OCI-LY1 (cell line): ENCODE measurements at regions not wholly inside any gene's neighbourhood (a gene's known extent, or its start where the extent isn't known, plus 50 kb on each side); places are given as distances from the start of the nearest gene placed in this dataset.

Experiments
- H2AFZ ChIP-seq: fragments of 200-600 bp; sonication (generic), shearing (Covaris generic); 2 replicates; pipeline ENCODE4 v1.6.0; 2014; ENCODE audit warnings: antibody characterized with exemption, mild to moderate bottlenecking, low read length
- H3F3A ChIP-seq: fragments of 200-600 bp; sonication (generic), shearing (Covaris generic); 2 replicates; pipeline ENCODE4 v1.6.0; 2014; ENCODE audit warnings: mild to moderate bottlenecking, antibody characterized with exemption, low read length, moderate library complexity; ENCODE audit not compliant: insufficient read depth
- H3K27ac ChIP-seq: fragments of 200-600 bp; sonication (generic); 2 replicates; pipeline ENCODE4 v1.5.1; 2014; ENCODE audit warnings: low read length, mixed run types, mild to moderate bottlenecking, low read depth; ENCODE audit not compliant: poor library complexity, severe bottlenecking
- H3K27me3 ChIP-seq: fragments of 200-600 bp; sonication (generic); 2 replicates; pipeline ENCODE4 v1.6.0; 2014; ENCODE audit warnings: antibody characterized with exemption, mild to moderate bottlenecking, low read length, moderate library complexity; ENCODE audit not compliant: insufficient read depth
- H3K36me3 ChIP-seq: fragments of 200-600 bp; sonication (generic); 2 replicates; pipeline ENCODE4 v1.6.1; 2014; ENCODE audit warnings: mild to moderate bottlenecking, antibody characterized with exemption, low read length, moderate library complexity, mixed read lengths; ENCODE audit not compliant: insufficient read depth
- H3K4me1 ChIP-seq: fragments of 200-600 bp; sonication (generic); 2 replicates; pipeline ENCODE4 v1.5.1; 2014; ENCODE audit warnings: mild to moderate bottlenecking, low read length, moderate library complexity; ENCODE audit not compliant: insufficient read depth, severe bottlenecking
- H3K4me2 ChIP-seq: fragments of 200-600 bp; sonication (generic), shearing (Covaris generic); 2 replicates; pipeline ENCODE4 v1.6.1; 2014; ENCODE audit warnings: low read length
- H3K4me3 ChIP-seq: fragments of 200-600 bp; sonication (generic); 2 replicates; pipeline ENCODE4 v1.5.1; 2014; ENCODE audit warnings: low read length, low read depth, mild to moderate bottlenecking, mixed read lengths; ENCODE audit not compliant: poor library complexity, severe bottlenecking
- H3K79me2 ChIP-seq: fragments of 200-600 bp; shearing (Covaris generic); 2 replicates; pipeline ENCODE4 v1.6.1; 2016; ENCODE audit warnings: mixed run types, low read length, mixed read lengths; ENCODE audit not compliant: insufficient read depth
- H3K9ac ChIP-seq: fragments of 200-600 bp; sonication (generic), shearing (Covaris generic); 2 replicates; pipeline ENCODE4 v1.6.1; 2014; ENCODE audit warnings: mild to moderate bottlenecking, low read length, mixed read lengths
- H3K9me2 ChIP-seq: fragments of 200-600 bp; sonication (generic), shearing (Covaris generic); 2 replicates; pipeline ENCODE4 v1.6.1; 2014; ENCODE audit warnings: low read depth, mild to moderate bottlenecking, low read length, mixed read lengths
- H3K9me3 ChIP-seq: fragments of 200-600 bp; shearing (Covaris generic); 2 replicates; pipeline ENCODE4 v1.6.1; 2014; ENCODE audit warnings: low read length, mixed read lengths
- H4K20me1 ChIP-seq: fragments of 200-600 bp; sonication (generic), shearing (Covaris generic); 2 replicates; pipeline ENCODE4 v1.6.0; 2016; ENCODE audit warnings: mild to moderate bottlenecking, low read length; ENCODE audit not compliant: insufficient read depth
- CTCF ChIP-seq: fragments of 200-600 bp; sonication (generic), shearing (Covaris generic); IDR thresholded peaks from 2 replicates; pipeline ENCODE4 v1.5.1; 2017; ENCODE audit warnings: mild to moderate bottlenecking, antibody characterized with exemption, low read length, moderate library complexity, mixed read lengths
- EZH2 ChIP-seq: fragments of 200-600 bp; sonication (generic), shearing (Covaris generic); IDR thresholded peaks from 2 replicates; pipeline ENCODE4 v1.8.0; 2017; ENCODE audit warnings: borderline replicate concordance, mixed run types, mild to moderate bottlenecking, antibody characterized with exemption, low read length, moderate library complexity, mixed read lengths

GRCh38 chr21:22343721-22344120, 1345.5 kb downstream of the NCAM2 start:
- Histone ChIP-seq H4K20me1 (no peaks in the 10 kb centered on the region), H3K4me2 (no peak overlapping the region), H3K79me2 (no peaks in the 10 kb centered on the region), H2AFZ (no peak overlapping the region), H3K4me3 (no peak overlapping the region), H3F3A (no peaks in the 10 kb centered on the region), H3K9me3 (peaks cover 8% of the 10 kb centered on the region; the same call in 1 of the 2 replicates), H3K9ac (no peak overlapping the region), H3K9me2 (no peaks in the 10 kb centered on the region), H3K36me3 (no peaks in the 10 kb centered on the region), H3K27ac (no peak overlapping the region), H3K4me1 (peaks cover 13% of the 10 kb centered on the region), H3K27me3 (no peaks in the 10 kb centered on the region)
- TF ChIP-seq EZH2 (no peak), CTCF (no peak)

GRCh38 chr21:22345624-22346023, 1347.4 kb downstream of the NCAM2 start:
- no peak overlapping the region for H3K4me3 ChIP-seq
- H3K9me2 ChIP-seq, result no peaks in the 10 kb centered on the region
- H3K36me3 ChIP-seq, result no peaks in the 10 kb centered on the region
- H3K27me3 ChIP-seq, result no peaks in the 10 kb centered on the region
- H3K9ac ChIP-seq, result no peak overlapping the region
- TF ChIP-seq EZH2, result no peak
- TF ChIP-seq CTCF, result no peak
- H3K4me2 ChIP-seq, result no peak overlapping the region
- no peaks in the 10 kb centered on the region for H3F3A ChIP-seq
- H4K20me1 ChIP-seq, result no peaks in the 10 kb centered on the region
- no peak overlapping the region for H2AFZ ChIP-seq
- no peaks in the 10 kb centered on the region for H3K79me2 ChIP-seq
- H3K4me1 ChIP-seq, result peaks cover 13% of the 10 kb centered on the region
- 0 out of 2 replicates have a peak, but pooled peaks cover 7% of the 10 kb centered on the region for H3K9me3 ChIP-seq
- H3K27ac ChIP-seq, result no peak overlapping the region

GRCh38 chr21:22346576-22346975, 1348.4 kb downstream of the NCAM2 start:
- H3K4me2 ChIP-seq, result no peak overlapping the region
- no peak overlapping the region for H3K9ac ChIP-seq
- H3K9me2 ChIP-seq, result no peaks in the 10 kb centered on the region
- H4K20me1 ChIP-seq, result no peaks in the 10 kb centered on the region
- peaks cover 13% of the 10 kb centered on the region for H3K4me1 ChIP-seq
- no peaks in the 10 kb centered on the region for H3K27me3 ChIP-seq
- TF ChIP-seq CTCF (no peak), EZH2 (no peak)
- no peak overlapping the region for H3K4me3 ChIP-seq
- H3K36me3 ChIP-seq, result no peaks in the 10 kb centered on the region
- H3K79me2 ChIP-seq, result no peaks in the 10 kb centered on the region
- H2AFZ ChIP-seq, result no peak overlapping the region
- H3F3A ChIP-seq, result no peaks in the 10 kb centered on the region
- no peak overlapping the region for H3K27ac ChIP-seq
- H3K9me3 ChIP-seq, result 0 out of 2 replicates have a peak, but pooled peaks cover 5% of the 10 kb centered on the region
